HG03520 (cell line): ENCODE measurements at regions not wholly inside any gene's neighbourhood (a gene's known extent, or its start where the extent isn't known, plus 50 kb on each side); places are given as distances from the start of the nearest gene placed in this dataset.

Experiments used
- ATAC-seq: cut with Tn5 transposase; IDR thresholded peaks from one replicate; pipeline ENCODE4 v1.9.1; 2021; ENCODE audit warnings: mild to moderate bottlenecking, moderate library complexity; ENCODE audit not compliant: unreplicated experiment

GRCh38 chr17:33352526-33352925 is 59.4 kb upstream of the ASIC2 start:
- ATAC-seq = no peak

GRCh38 chr17:33356266-33356665 is 63.2 kb upstream of the ASIC2 start:
- ATAC-seq = no peak

GRCh38 chr17:33363475-33363874 is 70.4 kb upstream of the ASIC2 start:
- ATAC-seq = no peak

GRCh38 chr17:33366960-33367359 is 73.9 kb upstream of the ASIC2 start:
- no peak for ATAC-seq

GRCh38 chr17:33369149-33369548 is 76.1 kb upstream of the ASIC2 start:
- ATAC-seq = no peak

- ATAC-seq = no peak
These were observed 76.8 kb upstream of the ASIC2 start for GRCh38 chr17:33369876-33370275.

GRCh38 chr17:33370401-33370800 is 77.3 kb upstream of the ASIC2 start:
- ATAC-seq = no peak

GRCh38 chr17:33371377-33371776 is 78.3 kb upstream of the ASIC2 start:
- ATAC-seq = no peak

GRCh38 chr17:33373273-33373672 is 80.2 kb upstream of the ASIC2 start:
- no peak for ATAC-seq

- no peak for ATAC-seq
These were observed 82.0 kb upstream of the ASIC2 start for GRCh38 chr17:33375103-33375502.

- ATAC-seq = no peak
These were observed 82.7 kb upstream of the ASIC2 start for GRCh38 chr17:33375783-33376182.

- no peak for ATAC-seq
These were observed 84.9 kb upstream of the ASIC2 start for GRCh38 chr17:33377837-33378595.

GRCh38 chr17:33381201-33381600 is 88.1 kb upstream of the ASIC2 start:
- ATAC-seq = no peak

GRCh38 chr17:33383488-33384023 is 90.5 kb upstream of the ASIC2 start:
- ATAC-seq = no peak

GRCh38 chr17:33385133-33385532 is 92.0 kb upstream of the ASIC2 start:
- ATAC-seq = no peak

GRCh38 chr17:33385713-33386112 is 92.6 kb upstream of the ASIC2 start:
- ATAC-seq = no peak

GRCh38 chr17:33387406-33387805 is 94.3 kb upstream of the ASIC2 start:
- no peak for ATAC-seq

GRCh38 chr17:33389504-33390135 is 96.5 kb upstream of the ASIC2 start:
- ATAC-seq = no peak

GRCh38 chr17:33390479-33391176 is 97.5 kb upstream of the ASIC2 start:
- no peak for ATAC-seq

- no peak for ATAC-seq
These were observed 103.7 kb upstream of the ASIC2 start for GRCh38 chr17:33396818-33397217.

GRCh38 chr17:33398386-33398785 is 105.3 kb upstream of the ASIC2 start:
- ATAC-seq = no peak

- no peak for ATAC-seq
These were observed 108.2 kb upstream of the ASIC2 start for GRCh38 chr17:33401249-33401648.
